ENCODE measurements at regions not wholly inside any gene's neighbourhood (a gene's known extent, or its start where the extent isn't known, plus 50 kb on each side); places are given as distances from the start of the nearest gene placed in this dataset.

DNA sequence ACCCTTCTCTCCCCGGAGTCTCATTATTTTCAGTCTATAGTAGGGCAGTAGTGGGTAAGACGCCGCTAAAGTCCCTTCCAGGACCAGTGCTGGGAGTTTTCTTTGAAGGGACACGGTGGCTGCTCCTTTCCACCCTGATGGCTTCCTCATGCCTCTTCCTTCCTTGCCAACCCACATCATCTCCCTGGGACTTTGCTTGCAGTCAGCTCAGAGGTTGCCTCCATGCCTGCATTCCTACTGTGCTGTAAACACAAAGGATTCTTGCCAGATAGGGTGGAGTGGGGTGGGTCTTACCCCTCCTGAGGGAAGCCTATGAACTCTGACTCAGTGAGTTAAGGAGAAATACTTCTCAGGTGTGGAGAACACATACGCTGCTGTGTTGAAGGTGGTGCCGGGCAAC lies 59.9 kb upstream of the IGFBP3 start:
- TF ChIP-seq, protein P1, sequence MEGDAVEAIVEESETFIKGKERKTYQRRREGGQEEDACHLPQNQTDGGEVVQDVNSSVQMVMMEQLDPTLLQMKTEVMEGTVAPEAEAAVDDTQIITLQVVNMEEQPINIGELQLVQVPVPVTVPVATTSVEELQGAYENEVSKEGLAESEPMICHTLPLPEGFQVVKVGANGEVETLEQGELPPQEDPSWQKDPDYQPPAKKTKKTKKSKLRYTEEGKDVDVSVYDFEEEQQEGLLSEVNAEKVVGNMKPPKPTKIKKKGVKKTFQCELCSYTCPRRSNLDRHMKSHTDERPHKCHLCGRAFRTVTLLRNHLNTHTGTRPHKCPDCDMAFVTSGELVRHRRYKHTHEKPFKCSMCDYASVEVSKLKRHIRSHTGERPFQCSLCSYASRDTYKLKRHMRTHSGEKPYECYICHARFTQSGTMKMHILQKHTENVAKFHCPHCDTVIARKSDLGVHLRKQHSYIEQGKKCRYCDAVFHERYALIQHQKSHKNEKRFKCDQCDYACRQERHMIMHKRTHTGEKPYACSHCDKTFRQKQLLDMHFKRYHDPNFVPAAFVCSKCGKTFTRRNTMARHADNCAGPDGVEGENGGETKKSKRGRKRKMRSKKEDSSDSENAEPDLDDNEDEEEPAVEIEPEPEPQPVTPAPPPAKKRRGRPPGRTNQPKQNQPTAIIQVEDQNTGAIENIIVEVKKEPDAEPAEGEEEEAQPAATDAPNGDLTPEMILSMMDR (IDR thresholded peaks at IDR 0.05), result no peak
- no peak for TF ChIP-seq POLR2AphosphoS5 (IDR thresholded peaks at IDR 0.05; ENCODE audit: insufficient read depth in 1 of 2, low read depth in 1 of 2)
- TF ChIP-seq POLR2A (IDR thresholded peaks at IDR 0.05), result no peak
